Peyer's patch (tissue), 4 donors: ENCODE measurements at regions not wholly inside any gene's neighbourhood (a gene's known extent, or its start where the extent isn't known, plus 50 kb on each side); places are given as distances from the start of the nearest gene placed in this dataset.

Experiments used
- DNase-seq, 3 donors: peaks; one replicate each; pipeline ENCODE4 v3.0.0-alpha.2; 2017 to 2019
- H3K27ac ChIP-seq, 4 donors: fragments of 200-600 bp; sonication (generic); one replicate each; pipeline ENCODE4 v1.5.1; 2016 to 2019
- H3K27me3 ChIP-seq, 2 donors: fragments of 200-600 bp; sonication (generic); one replicate each; pipeline ENCODE4 v1.5.1; 2019
- H3K36me3 ChIP-seq, 3 donors: fragments of 200-600 bp; sonication (generic); one replicate each; pipeline ENCODE4 v1.5.1; 2016 to 2019
- H3K4me1 ChIP-seq, 4 donors: fragments of 200-600 bp; sonication (generic); one replicate each; pipeline ENCODE4 v1.5.1; 2016 to 2019
- H3K4me3 ChIP-seq, 4 donors: fragments of 200-600 bp; sonication (generic); 1 replicate in 3 of 4; 2 replicates in 1 of 4; pipeline ENCODE4 v1.5.1; 2016 to 2019; ENCODE audit warnings: mild to moderate bottlenecking in 1 of 4
- H3K9me3 ChIP-seq, 4 donors: fragments of 200-600 bp; sonication (generic); one replicate each; pipeline ENCODE4 v1.5.1; 2016 to 2019; ENCODE audit warnings: mild to moderate bottlenecking in 1 of 4
- POLR2A ChIP-seq, 2 donors: fragments of 450-650 bp; IDR thresholded peaks; one replicate each; pipeline ENCODE4 v1.5.1; 2017; ENCODE audit warnings: antibody characterized with exemption in 2 of 2, mild to moderate bottlenecking in 2 of 2, moderate library complexity in 2 of 2
- TF ChIP-seq, protein P1 (sequence below), 6 experiments: fragments of 450-650 bp in 4 of 6; fragments of 200-600 bp in 2 of 6; sonication (generic) in 1 of 6; IDR thresholded peaks; one replicate each; pipeline ENCODE4 v1.5.1; 2017 to 2019; ENCODE audit warnings: antibody characterized with exemption in 6 of 6, mild to moderate bottlenecking in 3 of 6, moderate library complexity in 1 of 6

DNA sequence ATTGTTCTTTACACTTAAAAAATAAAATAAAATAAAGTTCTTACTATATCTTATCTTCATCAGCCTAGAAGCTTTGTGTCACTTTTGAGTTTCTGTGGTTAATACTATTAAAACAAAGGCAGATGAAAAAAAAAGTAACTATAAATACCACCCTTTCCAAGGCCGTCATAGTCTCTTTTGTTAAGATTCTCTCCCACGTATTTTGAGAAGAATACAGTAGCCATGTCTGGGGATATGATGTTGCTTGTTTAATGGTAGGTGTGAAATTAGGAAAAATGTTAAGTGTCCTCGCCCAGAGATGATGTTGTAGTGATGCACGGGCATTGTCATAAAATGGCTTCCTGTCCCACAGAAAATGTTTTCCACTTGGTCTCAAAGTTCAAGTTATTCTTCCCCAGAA, 223.9 kb downstream of the NEBL start:
- no peak for DNase-seq
- H3K27me3 ChIP-seq: no peaks in the 10 kb centered on the region
- TF ChIP-seq, protein P1, sequence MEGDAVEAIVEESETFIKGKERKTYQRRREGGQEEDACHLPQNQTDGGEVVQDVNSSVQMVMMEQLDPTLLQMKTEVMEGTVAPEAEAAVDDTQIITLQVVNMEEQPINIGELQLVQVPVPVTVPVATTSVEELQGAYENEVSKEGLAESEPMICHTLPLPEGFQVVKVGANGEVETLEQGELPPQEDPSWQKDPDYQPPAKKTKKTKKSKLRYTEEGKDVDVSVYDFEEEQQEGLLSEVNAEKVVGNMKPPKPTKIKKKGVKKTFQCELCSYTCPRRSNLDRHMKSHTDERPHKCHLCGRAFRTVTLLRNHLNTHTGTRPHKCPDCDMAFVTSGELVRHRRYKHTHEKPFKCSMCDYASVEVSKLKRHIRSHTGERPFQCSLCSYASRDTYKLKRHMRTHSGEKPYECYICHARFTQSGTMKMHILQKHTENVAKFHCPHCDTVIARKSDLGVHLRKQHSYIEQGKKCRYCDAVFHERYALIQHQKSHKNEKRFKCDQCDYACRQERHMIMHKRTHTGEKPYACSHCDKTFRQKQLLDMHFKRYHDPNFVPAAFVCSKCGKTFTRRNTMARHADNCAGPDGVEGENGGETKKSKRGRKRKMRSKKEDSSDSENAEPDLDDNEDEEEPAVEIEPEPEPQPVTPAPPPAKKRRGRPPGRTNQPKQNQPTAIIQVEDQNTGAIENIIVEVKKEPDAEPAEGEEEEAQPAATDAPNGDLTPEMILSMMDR (IDR thresholded peaks at IDR 0.05): no peak
- TF ChIP-seq POLR2A (IDR thresholded peaks at IDR 0.05): no peak
- H3K4me1 ChIP-seq: no peaks in the 10 kb centered on the region
- H3K4me3 ChIP-seq: no peak overlapping the region
- H3K9me3 ChIP-seq: no peaks in the 10 kb centered on the region
- H3K27ac ChIP-seq: no peak overlapping the region
- H3K36me3 ChIP-seq: no peaks in the 10 kb centered on the region

DNA sequence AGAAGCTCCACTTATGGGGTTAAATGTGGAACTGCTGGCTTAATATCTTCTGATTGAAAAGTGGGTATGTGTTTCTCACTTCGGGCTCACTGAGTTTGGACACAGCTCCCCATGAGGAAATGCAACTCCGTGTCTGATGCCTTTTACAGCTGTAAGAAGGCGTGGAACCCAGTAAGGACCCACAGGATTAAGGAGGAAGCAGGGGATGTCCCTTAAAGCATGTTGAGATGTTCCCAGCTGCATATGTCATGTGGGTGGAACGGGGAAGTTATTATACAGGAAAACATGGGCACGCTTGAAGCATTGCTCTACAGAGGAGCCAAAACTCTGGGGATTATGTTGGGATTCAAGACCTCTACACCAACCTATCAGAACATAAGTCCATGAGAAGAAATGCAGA, 224.4 kb downstream of the NEBL start:
- no peak for DNase-seq
- H3K27me3 ChIP-seq: no peaks in the 10 kb centered on the region
- H3K36me3 ChIP-seq: no peaks in the 10 kb centered on the region
- no peak overlapping the region for H3K27ac ChIP-seq
- no peaks in the 10 kb centered on the region for H3K9me3 ChIP-seq
- TF ChIP-seq POLR2A (IDR thresholded peaks at IDR 0.05): no peak
- TF ChIP-seq, protein P1 (IDR thresholded peaks at IDR 0.05): no peak
- H3K4me3 ChIP-seq: no peak overlapping the region
- H3K4me1 ChIP-seq: no peaks in the 10 kb centered on the region

DNA sequence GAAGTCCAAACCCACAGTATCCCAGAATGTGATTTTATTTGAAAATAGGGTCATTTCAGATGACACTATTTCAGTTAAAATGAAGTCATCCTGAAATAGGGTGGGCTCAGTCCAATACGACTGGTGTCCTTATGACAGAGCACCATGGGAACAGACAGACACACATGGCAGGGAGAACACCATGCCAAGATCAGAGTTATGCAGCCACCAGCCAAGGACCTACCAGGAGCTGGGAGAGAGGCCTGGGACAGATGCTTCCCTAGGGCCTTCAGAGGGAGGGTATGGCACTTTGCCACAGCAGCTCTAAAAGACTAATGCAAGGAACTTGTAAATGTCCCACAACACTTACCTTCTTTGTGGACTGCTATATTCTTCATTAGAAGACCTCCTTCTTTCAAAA, 226.5 kb downstream of the NEBL start:
- Histone ChIP-seq H3K27ac (no peak overlapping the region), H3K27me3 (no peaks in the 10 kb centered on the region), H3K36me3 (no peaks in the 10 kb centered on the region), H3K9me3 (no peaks in the 10 kb centered on the region), H3K4me3 (no peak overlapping the region), H3K4me1 (no peaks in the 10 kb centered on the region)
- TF ChIP-seq, protein P1 (IDR thresholded peaks at IDR 0.05): no peak
- no peak for TF ChIP-seq POLR2A (IDR thresholded peaks at IDR 0.05)
- DNase-seq: no peak

DNA sequence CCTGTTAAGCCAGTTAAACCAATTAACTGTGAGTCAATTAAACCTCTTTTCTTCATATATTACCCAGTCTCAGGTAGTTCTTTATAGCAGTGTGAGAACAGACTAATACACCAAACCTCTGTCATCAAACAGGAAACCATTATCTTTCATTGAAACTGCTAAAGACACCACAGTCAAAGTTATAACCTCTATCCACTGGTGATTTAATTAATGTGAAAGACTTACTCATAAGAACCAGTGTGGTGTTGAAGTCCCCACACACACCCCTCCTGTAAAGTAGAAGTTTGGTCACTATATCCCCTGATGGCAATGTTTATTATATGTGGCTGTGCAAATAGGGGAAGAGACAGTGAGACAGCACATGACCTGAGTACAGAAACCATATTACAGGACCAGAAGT, 228.1 kb downstream of the NEBL start:
- H3K36me3 ChIP-seq: no peaks in the 10 kb centered on the region
- H3K4me1 ChIP-seq: no peaks in the 10 kb centered on the region
- H3K27ac ChIP-seq: no peak overlapping the region
- TF ChIP-seq POLR2A (IDR thresholded peaks at IDR 0.05): no peak
- TF ChIP-seq, protein P1 (IDR thresholded peaks at IDR 0.05): no peak
- H3K27me3 ChIP-seq: no peaks in the 10 kb centered on the region
- H3K4me3 ChIP-seq: no peak overlapping the region
- H3K9me3 ChIP-seq: no peaks in the 10 kb centered on the region
- DNase-seq: no peak

DNA sequence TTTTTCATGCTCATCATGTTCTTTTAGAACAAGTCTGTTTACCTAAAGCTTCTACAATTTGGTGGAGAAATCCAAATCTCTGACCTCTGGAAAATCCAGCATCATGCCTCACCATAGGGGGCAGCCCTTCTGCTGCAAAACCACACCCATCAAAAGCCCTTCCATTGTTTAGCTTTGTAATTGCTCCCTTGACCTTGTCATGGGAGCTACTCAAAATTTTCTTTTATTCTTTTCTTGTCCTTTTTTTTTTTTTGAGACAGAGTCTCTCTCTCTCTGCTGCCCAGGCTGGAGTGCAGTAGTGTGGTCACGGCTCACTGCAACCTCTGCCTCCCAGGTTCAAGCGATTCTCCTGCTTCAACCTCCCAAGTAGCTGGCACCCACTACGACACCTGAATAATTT, 234.4 kb downstream of the NEBL start:
- no peak overlapping the region for H3K4me3 ChIP-seq
- no peak overlapping the region for H3K27ac ChIP-seq
- H3K4me1 ChIP-seq: no peaks in the 10 kb centered on the region
- no peaks in the 10 kb centered on the region for H3K9me3 ChIP-seq
- no peaks in the 10 kb centered on the region for H3K36me3 ChIP-seq
- DNase-seq: no peak
- no peaks in the 10 kb centered on the region for H3K27me3 ChIP-seq
- TF ChIP-seq, protein P1 (IDR thresholded peaks at IDR 0.05): no peak
- TF ChIP-seq POLR2A (IDR thresholded peaks at IDR 0.05): no peak

DNA sequence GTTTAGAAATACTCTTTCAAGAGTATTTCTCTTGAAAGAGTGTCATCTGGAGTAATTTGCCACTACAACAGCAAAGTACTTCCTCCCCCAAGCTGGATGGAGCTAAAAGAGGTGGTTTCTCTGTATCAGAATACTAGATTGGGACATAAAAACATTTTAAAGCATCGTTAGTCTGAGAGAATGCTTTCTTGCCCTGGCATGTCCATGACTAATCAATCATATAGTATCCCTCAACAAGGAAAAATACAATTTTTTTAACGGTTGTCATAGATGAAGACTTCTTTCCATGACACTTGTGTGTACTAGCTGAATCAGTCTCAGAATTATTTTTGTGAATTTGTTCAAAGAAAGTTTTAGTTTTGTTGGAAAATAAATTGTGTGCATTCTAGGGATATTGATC, 237.9 kb downstream of the NEBL start:
- TF ChIP-seq POLR2A (IDR thresholded peaks at IDR 0.05): no peak
- Histone ChIP-seq H3K27me3 (no peaks in the 10 kb centered on the region), H3K9me3 (no peaks in the 10 kb centered on the region), H3K27ac (no peak overlapping the region), H3K4me3 (no peak overlapping the region), H3K4me1 (no peaks in the 10 kb centered on the region), H3K36me3 (no peaks in the 10 kb centered on the region)
- no peak for DNase-seq
